Suppressor macrophage treated with lipopolysaccharide for 1 hour (primary cell): ENCODE measurements at regions not wholly inside any gene's neighbourhood (a gene's known extent, or its start where the extent isn't known, plus 50 kb on each side); places are given as distances from the start of the nearest gene placed in this dataset.
"Not testable (repeated sequence)": the region's sequence is repeated elsewhere in the genome, so short reads cannot be mapped to it uniquely, and the experiment has no call there.

Experiments used
- DNase-seq, 3 donors: peaks; one replicate each; pipeline ENCODE4 v3.0.0-alpha.2; 2020 to 2022

DNA sequence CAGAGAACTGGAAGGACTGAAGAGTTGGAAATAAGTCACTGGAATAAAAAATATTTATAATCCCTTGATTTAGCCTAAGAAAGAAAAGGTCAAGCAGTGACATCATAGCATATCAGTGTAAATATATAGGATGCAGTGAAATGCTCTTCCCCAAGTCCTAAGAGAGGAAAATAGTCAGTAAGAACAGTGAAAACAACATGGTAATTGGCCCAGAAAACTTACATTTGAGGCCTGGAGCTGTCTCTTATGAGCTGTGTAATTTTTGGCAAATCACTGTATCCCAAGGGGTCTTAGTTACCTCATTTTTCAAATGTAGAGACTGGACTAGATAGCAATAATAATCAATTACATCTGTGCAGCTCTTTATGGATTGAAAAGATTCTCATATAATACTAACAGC lies 255.7 kb upstream of the AR start:
- DNase-seq: no peak

DNA sequence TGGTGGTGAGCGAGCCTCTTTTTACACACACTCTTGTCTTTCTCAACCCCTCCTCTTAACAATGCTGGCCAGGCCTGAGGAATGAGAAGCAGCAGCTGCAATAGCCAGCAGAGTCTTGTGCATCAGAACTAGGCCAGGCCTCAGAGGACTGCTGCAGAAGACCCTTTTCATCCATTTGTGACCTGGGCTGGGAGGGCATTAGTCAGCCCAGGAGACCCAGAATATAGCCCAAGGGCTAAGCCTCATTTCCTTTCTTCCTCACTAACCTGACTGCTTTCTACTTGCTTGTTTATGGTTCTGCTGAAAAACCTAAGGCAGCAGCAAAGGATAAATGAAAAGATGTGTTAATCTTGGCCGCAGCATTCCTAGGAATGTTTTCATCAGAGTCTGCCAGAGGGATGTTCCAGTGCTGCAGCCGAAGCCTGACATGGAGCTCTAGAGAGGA lies 254.7 kb upstream of the AR start:
- DNase-seq: no peak

DNA sequence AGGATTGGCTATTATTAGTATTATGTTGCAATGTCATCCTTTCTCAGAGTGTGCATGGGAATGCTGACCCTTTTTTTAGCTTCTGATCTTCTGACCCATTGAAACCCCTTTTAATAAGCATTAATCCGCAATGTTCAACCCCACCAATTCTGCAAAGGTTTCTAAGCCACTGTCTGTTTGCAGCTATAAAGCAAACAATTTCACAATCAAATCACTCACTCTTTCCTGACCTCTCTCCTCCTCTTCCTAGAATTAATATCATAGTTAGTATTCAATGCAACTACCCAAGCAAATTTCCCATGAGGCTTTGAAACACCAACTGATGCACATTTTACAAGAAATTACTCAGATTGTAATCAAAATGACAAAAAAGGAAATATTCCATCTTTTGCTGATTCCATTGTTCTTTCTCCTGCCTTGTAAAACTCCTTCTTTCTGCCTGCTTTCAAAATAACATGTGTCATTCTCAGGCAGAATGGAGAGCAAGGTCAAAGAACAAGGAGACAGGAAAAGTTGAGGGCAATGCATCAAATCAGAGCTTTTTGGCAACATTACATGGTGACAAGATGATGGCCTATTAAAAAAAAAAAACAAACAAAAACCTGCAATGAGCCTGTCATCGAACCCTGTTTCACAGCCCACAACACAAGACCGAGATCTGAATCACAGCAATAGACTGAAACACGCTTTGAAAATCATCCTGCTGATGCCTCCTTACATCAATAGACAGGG lies 253.2 kb upstream of the AR start:
- no peak for DNase-seq

DNA sequence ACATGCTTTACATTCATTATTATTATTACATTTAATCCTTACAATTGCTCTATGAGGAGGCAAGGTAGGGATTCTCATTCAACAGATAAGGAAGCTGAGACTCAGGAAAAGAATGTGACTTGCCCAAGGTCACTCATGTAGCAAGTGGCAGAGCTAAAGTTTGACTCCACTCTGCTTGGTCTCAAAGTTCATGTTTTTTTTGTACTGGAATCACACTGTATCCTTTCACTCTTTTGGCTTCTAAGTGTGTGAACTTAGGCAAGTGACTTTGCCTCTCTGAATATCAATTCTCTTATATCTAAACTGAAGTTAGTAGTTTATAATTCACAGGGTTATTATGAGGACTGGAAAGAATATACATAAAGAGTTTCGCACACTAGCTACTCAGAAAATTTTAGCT lies 247.9 kb upstream of the AR start:
- DNase-seq: no peak

DNA sequence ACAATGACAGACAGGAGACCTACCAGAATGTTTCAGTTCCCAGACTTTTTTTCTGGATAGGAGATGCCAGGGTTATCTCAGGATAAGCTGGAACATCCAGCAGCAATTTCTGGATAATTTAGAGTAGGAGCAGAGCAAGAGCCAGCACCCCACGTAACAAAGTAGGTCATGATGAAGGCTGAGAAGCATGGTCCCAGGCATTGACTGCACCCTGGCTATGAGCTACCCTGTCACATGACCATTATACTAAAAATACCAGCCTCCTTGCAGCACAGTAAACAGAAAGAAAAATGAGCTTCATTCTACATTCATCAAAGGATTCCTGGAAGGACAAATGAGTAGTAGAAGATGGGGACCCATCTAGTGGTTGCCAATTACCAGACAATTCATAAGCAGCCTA lies 247.4 kb upstream of the AR start:
- no peak for DNase-seq

DNA sequence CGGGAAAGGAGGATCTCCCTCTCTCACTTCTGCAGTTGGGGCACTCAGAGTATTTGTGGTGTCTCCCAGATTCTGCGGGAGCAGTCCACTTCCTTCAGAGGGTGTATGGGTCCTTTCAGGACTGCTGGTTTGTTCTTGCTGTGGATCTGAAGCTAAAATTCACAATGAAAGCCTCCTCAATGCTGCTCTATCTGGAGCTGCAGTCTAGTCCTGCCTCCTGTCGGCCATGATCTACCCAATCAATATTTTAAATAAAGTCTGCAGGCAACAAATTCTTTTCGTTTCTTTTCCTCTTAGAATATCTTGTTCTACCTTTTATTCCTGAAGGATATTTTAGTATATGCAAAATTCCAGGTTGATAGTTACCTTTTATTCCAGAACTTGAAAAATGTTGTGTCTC lies 226.1 kb upstream of the AR start:
- no peak for DNase-seq

DNA sequence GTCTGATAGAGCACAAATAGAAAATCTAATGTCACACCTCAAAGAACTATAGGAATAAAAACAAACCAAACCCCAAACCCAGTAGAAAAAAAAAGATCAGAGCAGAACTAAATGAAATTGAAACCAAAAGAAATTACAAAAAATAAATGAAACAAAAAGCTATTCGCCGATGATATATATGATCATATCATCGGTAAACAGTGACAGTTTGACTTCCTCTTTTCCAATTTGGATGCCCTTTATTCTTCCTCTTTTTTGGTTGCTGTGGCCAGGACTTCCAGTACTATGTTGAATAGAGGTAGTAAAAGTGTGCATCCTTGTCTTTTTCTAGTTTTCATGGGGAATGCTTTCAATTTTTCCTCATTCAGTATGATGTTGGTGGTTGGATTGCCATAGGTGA lies 215.3 kb upstream of the AR start:
- peak; percentile 15 to 59 (median 33) for DNase-seq

DNA sequence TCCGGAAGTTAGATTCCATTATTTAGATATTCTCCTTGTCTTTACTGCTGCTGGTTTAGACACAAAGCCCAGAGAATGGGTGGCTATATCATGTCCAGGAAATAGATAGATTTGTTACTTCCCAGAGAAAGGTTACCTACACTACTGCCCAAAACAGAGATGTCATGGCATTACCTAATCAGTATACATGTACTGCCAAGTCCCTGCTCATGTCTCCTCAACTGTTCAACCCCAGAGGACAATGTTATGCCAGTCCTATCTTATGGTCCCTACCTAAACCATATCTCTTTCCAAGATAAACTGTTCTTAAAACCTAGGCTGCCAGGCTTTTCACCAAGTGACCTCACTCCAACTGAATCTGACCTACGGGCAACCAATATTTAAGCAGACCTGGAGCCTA lies 209.5 kb upstream of the AR start:
- DNase-seq: no peak

DNA sequence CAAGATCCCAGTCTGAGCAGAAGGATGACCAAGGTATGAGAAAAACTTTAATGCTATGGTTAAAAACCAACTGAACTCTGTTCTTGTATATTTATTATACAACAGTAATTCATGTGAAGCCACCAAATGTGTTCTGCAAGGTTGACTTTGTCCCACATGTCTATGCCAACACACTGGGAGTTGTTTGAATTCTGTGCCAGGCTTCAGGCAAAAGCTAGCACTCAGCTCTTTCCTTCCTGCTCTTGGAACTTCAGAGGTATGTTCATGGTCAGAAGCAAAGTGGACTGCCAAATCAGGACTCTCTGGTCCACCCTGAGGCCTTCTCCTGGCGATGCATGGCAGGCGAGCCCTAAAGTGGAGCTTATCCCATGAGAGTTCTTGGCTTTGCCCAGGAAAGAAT lies 205.6 kb upstream of the AR start:
- DNase-seq: no peak

DNA sequence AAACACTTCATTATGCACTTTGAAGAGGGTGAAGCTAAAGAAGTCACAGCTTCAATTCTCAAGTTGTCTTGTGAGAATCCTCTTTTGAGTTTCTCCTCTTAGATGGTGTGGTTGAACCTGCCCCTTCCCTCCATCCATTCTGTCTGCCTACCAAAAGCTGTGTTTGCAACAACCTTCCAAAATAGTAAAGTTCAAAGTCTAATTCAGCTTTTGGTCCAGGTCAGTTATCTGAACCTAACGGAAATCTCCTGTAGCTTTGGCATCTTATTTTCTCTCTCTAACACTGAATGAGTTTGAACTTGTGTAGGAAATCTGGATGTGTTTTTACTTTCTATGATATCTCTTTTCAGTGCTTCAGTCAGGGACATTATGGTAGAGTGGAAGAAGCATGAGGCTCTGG lies 201.7 kb upstream of the AR start:
- no peak for DNase-seq

DNA sequence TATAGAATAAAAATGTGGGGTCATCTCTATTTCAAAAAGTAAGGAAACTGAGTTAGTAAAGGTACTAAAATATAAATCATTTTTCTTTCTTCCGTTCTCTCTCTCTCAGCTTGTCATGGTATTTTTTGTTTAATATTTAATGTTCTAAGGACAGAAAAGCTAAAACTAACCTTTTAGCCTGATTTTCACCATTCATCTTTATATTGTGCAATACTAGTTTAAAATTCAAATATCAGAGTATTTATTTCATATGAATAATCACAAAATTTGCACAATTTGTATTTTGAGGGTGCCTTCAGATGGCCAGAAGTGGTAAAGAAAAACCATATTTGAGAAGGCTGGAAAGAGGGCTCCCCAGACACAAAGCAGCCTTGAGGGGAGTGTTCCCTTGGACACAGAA lies 197.6 kb upstream of the AR start:
- DNase-seq: no peak

DNA sequence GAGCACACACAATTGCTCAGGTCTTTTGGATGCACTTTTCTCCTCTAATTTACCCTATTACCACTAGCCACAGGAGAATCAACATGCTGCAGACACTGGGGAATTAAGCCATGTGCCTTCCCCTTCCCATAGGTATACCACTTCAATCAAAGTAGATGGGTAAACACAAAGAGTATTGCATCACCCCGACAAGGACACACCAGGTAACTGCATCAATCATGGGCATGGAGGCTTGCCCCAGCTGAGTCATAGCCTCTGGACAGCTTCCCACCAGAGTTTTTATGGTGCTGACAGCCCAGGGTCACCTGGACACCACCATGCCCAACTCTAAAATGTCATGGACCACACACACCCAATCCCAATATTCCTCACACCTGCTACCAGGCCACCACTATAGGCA lies 197.2 kb upstream of the AR start:
- no peak for DNase-seq

DNA sequence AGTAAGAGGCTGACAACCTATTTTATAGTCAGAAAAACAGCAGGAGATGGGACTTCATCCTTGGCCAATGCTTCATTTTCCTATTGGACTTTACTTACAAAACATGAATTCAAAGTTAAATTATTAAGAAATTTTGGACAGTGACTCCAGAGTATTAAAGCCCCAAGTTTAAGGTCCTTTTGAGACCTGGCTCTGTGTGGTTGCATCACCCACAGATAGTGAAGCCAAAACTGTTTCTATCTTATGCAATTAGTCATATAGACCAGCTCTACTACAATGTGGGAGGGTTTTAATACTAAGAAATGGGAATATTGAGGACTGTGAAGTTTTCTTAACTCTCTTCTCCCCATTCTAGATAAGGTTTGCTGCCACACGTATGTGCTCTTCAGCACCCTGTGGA lies 196.7 kb upstream of the AR start:
- DNase-seq: no peak

DNA sequence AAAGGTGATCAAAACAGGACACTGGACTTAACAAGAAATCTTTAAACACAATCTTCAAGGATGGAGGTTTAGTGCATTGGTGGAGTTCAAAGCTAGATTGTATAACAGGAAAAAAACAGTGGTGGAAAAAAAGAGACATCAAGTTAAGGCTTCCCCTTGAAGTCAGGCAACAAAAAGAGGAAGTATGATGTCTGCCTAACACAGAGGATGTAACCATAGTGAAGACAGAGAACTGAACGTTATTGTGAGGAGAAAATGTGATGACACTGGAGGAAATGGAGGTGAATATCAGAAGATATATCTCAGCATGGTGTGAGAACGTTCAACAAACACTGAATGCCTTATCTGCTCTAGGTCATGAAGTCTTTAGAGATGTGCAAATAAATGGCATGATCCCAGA lies 192.4 kb upstream of the AR start:
- DNase-seq: no peak

DNA sequence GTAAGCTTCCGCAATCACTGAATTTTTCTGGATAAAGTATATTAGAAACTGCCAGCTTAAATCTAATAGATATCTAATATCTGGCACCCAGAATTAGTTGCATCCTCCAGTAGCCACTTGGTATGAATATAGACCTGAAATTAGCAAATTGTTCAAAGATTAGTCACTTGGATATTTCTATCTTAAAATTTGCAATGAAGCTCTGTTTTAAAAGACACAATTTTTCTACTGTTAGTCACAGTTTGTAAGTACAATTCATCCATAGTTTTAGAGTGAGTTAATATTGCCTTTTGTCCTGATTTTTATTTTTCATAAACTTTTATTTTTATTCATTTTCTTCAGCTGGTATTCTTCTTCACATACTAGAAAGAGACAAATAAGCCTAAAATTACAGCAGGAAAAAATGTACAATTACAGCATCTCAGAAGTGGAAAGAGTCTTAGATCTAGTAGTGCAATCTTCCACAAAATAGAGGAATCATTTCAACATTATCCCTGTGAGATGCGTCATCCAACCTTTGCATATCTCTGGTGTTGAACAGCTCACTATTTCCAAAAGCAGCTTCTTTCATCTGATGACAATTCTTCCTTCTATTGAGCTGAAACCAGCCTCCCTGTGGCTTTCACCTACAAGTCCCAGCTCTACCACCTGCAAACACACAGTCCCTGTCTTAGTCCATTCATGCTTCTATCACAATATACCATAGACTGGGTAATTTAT lies 190.0 kb upstream of the AR start:
- DNase-seq: no peak

DNA sequence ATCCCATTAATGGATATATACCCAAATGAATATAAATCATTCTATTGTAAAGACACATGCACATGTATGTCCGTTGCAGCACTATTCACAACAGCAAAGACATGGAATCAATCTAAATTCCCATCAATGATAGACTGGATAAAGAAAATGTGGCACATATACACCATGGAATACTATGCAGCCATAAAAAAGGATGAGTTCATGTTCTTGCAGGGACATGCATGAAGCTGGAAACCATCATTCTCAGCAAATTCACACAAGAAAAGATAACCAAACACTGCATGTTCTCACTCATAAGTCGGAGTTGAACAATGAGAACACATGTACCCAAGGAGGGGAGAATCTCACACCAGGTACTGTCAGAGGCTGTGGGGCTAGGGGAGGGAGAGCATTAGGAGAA lies 182.6 kb upstream of the AR start:
- not testable (repeated sequence) for DNase-seq

DNA sequence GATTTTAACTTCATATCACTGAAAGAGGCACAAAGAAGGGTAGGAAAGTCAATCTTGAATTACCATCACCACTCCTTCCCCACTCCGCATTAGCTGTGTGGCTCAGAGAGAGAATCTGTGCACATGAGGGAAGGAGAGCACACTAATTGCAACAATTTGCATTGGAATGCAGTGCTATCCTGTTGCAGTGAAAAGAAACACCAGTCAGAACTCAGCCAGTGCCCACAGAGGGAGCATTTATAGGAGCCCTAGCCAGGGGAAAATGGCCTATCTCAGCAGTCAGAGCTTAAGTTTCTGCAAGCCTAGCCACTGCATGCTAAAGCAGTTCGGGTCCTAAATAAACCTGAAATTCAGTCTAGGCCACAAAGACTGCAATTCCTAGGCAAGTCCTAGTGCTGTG lies 159.4 kb upstream of the AR start:
- DNase-seq: no peak

DNA sequence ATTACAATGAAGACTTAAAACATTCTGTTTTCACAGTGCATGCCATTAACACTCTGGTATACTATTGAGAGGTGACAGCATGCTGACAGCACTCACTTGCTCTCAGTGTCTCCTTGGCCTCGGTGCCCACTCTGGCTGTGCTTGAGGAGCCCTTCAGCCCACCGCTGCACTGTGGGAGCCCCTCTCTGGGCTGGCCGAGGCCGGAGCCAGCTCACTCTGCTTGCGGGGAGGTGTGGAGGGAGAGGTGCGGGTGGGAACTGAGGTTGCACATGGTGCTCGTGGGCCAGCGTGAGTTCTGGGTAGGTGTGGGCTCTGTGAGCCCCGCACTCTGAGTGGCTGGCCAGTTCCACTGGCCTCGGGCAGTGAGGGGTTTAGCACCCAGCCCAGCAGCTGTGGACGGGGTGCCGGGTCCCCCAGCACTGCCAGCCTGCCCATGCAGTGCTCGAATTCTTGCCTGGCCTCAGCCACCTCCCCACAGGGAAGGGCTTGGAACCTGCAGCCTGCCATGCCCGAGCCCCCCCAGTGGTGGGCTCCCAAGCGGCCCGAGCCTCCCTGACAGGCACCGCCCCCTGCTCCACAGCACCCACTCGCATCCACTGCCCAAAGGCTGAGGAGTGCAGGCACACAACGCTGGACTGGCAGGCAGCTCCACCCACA lies 135.3 kb upstream of the AR start:
- DNase-seq: no peak

DNA sequence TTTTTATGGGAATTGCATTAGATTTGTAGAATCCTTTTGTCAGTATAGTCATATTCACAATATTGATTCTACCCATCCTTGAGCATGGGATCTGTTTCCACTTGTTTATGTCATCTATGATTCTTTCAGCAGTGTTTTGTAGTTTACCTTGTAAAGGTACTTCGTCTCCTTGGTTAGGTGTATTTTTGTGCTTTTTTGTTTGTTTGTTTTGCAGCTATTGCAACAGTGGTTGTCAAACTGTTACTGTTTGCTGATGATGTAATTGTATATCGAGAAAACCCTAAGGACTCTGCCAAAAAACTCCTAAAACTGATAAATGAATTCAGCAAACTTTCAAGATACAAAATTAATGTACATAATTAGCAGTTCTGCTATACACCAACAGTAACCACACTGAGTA lies 127.9 kb upstream of the AR start:
- DNase-seq: no peak

DNA sequence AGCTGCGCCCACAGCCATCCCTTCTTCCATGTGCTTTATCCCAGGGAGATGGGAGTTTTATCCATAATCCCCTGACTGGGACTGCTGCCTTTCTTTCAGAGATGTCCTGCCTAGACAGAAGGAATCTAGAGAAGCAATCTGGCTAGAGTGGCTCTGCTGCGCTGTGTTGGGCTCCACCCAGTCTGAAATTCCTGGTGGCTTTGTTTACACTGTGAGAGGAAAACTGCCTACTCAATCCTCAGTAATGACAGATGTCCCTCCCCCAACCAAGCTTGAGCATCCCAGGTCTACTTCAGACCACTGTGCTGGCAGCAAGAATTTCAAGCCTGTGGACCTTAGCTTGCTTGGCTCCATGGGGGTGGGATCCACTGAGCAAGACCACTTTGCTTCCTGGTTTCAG lies 116.9 kb upstream of the AR start:
- no peak for DNase-seq

DNA sequence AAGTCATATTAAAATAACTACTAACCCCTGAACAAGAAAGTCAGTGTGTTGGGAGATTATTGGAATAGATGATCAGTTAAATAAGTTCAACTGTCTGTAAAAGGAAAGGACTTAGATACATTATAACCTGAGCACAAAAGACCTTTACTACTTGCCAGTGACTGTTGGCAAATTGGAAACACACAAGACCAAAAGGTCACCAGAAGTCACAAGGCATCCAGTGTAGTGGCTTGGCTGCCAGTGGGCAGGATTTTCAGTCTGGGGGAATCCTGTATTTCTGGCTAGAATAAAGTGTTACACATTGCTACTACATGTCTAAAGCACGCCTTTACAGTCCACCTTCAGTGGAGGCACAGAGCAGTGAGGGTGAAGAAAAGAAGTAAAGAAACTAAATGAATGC lies 108.3 kb upstream of the AR start:
- DNase-seq: no peak

DNA sequence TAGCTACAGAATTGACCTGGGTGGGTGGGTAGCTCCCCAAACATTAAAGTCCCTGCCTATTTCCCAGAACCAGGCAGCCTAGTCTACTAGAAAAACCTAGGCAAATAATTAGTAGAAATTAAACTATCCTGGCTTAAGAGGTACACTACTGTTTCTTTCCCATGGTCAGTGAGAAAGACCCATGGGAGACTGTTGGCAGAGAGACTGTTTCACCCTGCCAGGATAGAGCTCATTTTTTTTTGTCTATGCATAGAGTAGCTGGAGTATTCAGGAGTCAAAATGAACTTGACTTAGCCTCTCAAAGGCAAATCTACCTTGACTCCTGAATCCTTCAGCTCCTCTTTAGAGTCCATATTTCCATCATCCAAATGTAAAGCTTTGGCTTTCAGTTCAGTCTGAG lies 107.0 kb upstream of the AR start:
- DNase-seq: no peak

DNA sequence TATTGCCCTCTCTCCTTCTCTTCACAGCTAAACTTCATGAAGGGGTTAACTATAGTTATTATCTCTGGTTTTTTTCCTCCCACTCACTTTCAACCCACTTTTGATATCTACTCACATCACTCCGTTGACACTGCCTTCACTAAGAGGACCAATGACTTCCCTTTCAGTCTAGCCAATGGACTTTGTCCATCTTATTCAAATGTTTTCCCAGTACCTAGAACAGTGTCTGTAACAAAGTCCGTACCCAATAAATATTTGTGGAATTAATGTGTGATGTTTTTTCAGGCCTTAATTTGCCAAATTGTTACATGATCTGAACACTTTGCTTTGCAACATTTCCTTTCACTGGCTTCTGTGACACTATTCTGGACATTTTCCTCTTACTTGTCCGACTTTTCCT lies 106.0 kb upstream of the AR start:
- DNase-seq: no peak

DNA sequence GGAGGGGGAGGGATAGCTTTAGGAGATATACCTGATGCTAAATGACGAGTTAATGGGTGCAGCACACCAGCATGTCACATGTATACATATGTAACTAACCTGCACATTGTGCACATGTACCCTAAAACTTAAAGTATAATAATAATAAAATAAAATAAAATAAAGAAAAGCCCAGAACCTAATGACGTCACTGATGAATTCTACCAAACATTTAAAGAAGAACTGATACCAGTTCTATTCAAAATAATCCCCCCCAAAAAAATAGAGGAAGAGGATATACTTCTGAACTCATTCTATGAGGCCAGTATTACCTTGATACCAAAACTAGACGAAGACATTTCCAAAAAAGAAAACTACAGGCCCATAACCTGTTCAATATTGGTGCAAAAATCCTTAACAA lies 68.6 kb upstream of the AR start:
- DNase-seq: not testable (repeated sequence)
